Pulmonary artery endothelial cell (primary cell): ENCODE measurements at regions not wholly inside any gene's neighbourhood (a gene's known extent, or its start where the extent isn't known, plus 50 kb on each side); places are given as distances from the start of the nearest gene placed in this dataset.
"Not testable (repeated sequence)": the region's sequence is repeated elsewhere in the genome, so short reads cannot be mapped to it uniquely, and the experiment has no call there.

Experiments used
- DNase-seq: peaks from one replicate; pipeline ENCODE4 v3.0.0-alpha.2; 2011; ENCODE audit warnings: low read depth, low spot score

DNA sequence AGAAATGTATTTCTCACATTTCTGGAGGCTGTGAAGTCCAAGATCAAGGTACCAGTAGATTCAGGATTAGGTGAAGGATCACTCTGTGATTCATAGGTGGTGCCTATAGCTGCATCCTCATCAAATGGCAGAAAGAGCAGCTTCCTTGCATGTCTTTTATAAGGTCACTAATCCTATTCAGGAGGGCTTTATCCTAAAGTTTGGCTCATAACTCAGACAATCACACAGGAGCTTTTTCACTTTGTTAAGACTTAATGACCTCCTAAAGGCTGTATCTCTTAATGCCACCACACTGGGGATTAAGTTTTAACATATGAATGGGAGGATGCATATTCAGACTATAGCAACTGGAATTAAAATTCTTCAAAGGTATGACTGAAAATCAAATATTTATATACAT is 861.1 kb downstream of the DACH1 start:
- DNase-seq, result no peak

DNA sequence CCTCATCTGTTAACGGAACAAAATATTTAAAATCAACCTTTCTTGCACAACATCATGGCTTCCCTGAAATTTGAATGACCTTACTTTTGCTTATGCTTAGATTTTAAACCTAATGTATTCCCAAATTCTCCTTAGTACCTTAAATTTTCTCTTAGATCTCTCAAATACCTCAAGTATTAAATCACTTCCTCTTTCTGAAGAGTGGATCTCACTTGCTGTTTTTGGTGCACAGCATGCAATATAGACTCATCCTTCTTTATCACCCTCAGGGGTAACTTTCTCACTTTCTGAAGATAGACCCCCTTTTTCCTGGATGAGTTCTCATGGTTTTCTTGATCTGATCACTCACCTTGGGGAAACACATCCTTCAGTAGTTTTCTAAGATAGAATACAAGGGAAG is 871.7 kb downstream of the DACH1 start:
- no peak for DNase-seq

DNA sequence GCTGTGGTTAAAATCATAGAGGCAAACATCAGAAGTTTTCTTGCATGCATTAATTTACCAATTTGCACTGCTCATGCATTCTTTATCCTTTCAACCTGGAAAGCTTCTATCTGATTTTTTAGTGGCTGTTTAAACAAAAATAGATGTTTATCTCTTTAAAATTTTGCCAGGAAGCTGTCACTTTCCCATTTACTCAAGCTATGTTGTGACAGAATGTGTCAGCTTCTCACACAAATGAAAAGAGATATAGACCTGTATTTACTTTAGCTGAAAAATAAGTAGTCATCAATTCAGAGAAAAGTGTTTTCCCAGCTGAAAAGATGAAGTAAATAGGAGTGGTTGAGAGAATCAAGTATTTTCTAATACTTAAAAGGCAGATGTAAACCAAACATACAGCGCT is 872.8 kb downstream of the DACH1 start:
- DNase-seq, result no peak

DNA sequence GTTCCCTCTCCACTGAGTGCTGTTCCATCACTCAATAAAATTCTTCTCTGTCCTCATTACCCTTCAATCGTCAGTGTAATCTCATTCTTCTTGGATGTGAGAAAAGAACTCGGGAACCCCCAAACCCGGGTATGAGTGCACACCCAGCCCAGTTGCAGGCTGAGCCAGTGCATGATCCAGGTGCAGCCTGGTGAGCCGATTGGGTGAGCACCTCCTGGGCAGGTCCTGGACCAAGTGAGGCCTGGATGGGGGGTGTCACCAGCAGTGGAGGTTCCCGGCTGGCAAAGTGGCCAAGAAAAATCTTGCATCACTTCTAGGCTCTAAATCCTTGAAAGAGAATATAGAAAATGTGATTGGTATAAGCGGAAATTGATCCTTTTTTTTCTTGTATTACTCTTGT is 878.8 kb upstream of the KLHL1 start:
- no peak for DNase-seq

DNA sequence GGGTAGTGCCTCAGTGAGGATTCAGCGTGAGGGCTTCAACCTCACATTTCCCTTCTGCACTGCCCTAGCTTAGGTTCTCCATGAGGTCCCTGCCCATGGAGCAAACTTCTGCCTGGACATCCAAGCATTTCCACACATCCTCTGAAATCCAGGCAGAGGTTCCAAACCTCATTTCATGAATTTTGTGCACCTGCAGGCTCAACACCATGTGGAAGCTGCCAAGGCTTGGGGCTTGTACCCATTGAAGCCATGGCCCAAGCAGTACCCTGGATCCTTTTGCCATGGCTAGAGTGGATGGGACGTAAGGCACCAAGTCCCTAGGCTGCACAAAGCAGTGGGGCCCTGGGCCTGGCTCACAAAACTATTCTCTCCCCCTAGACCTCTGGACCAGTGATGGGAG is 877.1 kb upstream of the KLHL1 start:
- no peak for DNase-seq

DNA sequence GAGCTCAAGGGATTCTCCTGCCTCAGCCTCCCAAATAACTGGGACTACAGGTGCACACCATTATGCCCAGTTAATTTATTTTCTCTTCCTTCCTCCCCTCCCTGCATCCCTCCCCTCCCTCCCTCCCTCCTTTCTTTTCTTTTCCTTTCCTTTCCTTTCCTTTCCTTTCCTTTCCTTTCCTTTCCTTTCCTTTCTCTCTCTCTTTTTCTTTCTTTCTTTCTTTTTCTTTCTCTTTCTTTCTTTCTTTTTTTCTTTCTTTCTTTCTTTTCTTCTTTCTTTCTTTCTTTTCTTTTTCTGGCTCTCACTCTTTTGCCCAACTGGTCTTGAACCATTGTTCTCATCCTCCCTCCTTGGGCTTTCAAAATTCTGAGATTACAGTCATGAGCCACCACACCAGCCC is 873.0 kb upstream of the KLHL1 start:
- DNase-seq, result not testable (repeated sequence)

DNA sequence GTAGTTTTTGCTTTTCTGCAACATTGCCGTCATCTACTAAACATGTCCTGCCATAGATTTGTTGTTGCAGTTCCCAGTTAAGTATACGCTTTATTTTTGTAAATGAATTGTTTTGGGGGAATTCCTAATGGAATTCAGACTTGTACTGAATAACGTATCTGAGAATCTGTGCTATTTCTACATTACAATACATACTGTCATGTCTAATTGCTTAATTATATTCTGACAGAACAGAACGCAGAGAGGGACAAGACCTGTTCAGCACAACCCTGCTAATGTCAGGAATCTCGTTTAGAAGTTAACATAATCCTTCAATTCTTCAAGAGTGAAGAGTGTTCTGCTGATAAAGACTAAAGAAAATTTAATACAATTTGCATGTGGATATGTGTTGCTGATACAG is 861.1 kb upstream of the KLHL1 start:
- no peak for DNase-seq

DNA sequence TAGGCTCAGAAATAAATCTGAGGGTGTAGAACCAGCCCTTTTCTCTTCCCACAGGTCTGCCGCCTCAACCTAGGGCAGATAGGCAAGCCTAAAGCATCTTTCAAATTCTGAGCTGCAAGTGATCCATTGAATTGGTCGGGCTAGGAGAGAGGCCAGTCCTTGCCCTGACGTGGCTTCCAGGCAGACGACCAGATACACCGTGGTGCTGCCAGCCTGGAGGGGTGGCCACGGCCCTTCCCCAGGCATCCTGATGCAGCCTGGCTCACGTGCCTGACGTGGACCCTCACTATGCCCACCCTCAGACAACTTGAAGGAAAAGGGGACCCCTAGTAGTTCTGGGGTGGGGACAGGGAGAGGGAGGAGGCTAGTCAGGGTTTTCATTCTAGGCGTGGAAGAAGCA is 859.3 kb upstream of the KLHL1 start:
- DNase-seq, result no peak

DNA sequence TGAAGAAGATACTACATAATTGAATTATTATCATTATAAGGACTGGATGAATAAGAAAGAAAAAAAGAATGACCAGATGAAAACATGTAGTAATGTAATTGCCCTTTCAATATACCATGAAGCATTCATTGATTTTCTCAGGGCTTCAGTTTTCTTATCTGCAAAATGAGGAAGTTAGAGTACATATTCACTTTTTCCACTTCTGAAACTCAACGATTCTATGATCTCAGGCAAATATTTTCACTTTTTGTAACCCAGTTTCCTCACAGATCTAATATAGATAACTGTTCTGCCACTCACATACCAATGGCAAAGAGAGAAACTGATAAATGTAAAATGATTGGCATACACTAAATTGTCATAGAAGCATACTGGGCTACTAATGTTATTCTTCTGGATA is 856.6 kb upstream of the KLHL1 start:
- DNase-seq, result no peak

DNA sequence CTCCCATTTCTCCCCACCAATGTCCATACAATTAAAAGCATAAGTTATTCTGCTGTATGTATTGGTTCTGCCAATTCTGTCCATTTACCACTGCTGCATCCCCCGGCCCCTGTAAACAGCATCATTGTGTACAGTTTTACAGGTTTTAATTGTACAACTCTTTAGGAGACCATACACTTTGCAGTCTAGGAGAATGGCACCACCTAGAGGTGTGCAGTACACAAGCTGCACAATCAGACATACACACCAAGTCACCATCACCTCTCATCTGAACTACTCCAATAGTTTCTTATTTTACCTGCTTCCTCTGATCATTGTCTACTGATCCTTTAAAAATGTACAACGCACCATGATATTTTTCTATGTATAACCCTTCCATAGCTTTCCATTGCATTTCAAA is 855.9 kb upstream of the KLHL1 start:
- DNase-seq, result no peak

DNA sequence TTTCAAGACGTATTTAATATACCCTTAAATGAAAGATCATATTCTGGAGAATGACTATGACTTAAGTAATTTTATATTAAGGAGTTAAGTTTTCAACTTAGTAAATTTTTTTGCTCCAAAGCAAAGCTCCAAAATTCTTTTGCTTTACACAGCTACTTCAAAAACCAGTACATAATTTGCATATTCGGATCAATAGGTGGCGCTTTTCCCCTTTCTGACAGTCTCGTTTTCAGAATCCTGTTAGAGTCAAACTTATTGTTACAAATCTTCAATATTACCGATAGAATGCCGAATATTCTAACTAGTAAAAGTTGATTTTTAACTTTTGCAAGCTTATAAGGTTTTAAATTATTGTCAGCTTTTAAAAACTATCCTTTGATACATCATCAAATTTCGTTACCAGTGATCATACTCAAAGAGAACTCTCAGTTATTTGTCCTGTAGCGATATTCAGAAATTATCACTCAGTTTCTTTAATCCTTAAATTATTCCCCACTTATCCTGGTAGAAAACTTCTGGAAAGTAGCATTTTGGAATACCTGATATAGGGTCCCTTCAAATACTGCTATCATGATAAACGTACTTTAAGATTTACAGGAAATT is 852.7 kb upstream of the KLHL1 start:
- no peak for DNase-seq

DNA sequence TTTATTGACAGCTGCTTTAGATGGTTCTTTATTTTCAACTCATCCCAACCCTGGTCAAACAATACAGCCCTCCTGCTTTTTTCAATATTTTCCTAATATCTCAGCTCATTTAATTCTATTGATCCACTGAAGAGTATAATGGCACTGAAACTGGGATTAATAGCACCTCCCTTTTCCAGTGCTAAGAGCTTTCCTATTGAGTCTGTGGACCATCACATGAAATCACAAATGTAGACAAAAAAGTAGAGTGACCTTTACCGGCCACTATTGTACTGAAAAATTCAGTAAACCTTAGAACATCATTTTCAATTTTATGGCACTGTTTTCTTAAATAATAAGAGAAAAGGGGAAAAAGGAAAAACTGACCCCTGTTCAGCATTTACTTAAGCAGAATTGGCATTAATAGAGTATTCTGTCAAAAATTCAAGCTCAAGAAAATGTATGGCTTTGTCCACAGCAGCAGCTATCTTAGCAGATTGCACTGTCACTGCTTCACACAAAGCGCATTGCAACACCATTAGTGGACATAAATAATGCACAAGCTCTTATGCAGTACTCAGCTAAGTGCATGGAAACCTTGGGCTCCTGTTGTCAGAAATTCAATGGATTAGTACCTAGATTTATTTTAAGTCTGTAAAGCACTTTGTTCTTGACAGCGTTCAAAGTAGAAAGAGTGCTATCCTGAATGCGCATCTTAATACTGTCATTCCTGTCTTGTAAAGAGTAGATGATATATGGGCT is 851.0 kb upstream of the KLHL1 start:
- no peak for DNase-seq

DNA sequence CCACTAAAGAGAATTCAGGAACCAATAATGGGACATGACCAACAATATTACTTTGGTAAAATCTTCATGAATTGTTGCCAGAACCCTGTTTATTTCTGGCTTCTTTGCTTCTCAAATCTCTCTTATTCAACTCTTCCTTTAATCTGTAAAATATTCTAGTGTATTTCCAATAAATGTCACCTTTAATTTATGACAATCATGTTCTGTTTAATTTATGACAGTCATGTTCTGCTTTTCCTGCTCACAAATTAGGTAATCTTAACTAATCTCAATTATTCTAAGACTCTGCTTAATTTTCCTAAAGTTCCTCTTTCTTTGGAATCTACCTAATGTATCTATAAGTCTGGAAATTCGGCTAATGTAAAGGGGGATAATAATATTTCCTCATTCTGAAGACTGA is 847.6 kb upstream of the KLHL1 start:
- no peak for DNase-seq

DNA sequence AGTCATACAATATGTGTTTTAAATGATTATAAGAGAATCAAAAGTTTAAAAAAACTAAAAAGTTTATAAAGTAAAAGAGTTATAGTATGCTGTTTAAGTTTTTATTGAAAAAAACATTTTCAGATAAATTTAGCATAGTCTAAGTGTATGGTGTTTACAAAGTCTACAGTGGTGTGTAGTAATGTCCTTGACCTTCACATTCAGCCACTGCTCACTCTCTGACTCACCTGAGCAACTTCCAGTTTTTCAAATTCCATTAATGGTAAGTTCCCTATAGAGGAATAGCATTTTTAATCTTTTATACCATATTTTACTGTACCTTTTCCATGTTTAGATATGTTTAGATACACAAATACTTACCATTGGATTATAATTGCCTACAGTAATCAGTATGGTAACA is 842.4 kb upstream of the KLHL1 start:
- DNase-seq, result no peak

DNA sequence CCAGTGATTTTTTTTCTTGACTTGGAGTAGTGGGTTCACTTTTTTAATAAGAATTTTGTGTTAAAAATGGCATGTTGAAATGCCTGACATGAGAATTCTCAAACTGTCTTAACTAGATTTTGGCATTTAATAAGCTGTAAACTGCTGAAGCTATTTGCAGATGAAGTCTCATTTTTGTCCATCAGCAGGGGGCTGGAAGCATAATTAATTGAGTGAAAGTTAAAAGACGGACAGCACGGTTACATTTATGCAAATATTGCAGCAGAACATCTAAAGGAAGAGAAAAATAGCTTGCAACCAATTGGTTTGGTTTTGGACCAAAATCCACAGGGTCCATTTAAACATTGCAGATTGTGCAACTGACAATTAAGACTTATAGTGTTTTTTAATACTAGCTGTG is 837.3 kb upstream of the KLHL1 start:
- no peak for DNase-seq

DNA sequence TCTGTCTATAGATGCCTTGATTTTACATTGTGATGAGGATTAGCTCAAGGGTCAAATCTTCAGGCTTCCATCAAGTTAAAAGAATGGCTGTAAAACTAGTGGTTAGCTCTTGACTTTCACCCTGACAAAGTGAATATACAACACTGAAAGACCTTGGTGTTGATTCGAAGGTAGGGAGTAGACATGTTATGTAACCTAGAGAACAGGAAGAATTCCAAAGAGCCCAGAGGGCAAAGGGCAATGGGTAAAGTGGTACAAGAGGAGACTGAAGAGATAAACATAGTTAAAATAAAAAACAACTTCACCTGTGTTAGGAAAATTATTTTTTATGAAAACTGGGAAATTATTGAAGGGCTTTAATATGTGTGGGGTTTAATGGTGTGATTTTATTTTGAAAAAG is 833.2 kb upstream of the KLHL1 start:
- DNase-seq, result no peak

DNA sequence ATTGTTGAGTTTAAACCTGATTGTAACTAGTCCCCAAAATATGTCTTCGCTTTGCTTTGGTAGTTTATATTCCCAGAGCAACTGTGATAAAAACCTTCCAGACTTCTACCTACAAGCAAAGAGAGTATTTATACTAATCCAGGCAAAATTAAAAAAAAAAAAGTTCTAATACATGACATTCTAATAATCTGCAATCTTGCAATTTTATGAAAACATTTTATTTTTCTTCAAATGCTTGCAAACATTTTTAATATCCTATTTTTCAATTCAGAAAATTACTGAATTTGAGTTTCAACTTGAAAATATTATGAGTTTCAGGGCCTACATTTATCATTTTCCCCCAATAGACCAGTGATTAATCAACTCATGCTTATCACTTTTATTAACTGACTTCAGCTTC is 830.2 kb upstream of the KLHL1 start:
- DNase-seq, result no peak

DNA sequence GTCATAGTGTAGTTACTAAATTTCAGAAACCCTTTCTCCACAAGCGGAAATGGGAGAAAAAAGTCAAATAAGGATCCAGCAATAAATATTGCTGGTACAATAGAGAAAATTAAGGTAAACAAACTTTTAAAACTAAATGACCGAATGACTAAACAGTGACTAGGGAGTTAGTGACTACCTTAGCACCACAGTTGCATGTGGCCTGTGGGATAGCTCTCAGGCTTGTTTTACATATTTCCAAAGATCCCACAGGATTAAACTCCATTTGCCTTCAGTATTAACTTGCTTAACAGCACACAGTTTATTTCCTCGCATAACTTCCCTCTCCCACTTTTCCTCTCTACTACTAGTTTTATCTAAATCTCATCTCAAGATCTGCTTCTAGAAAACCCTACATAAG is 824.3 kb upstream of the KLHL1 start:
- no peak for DNase-seq

DNA sequence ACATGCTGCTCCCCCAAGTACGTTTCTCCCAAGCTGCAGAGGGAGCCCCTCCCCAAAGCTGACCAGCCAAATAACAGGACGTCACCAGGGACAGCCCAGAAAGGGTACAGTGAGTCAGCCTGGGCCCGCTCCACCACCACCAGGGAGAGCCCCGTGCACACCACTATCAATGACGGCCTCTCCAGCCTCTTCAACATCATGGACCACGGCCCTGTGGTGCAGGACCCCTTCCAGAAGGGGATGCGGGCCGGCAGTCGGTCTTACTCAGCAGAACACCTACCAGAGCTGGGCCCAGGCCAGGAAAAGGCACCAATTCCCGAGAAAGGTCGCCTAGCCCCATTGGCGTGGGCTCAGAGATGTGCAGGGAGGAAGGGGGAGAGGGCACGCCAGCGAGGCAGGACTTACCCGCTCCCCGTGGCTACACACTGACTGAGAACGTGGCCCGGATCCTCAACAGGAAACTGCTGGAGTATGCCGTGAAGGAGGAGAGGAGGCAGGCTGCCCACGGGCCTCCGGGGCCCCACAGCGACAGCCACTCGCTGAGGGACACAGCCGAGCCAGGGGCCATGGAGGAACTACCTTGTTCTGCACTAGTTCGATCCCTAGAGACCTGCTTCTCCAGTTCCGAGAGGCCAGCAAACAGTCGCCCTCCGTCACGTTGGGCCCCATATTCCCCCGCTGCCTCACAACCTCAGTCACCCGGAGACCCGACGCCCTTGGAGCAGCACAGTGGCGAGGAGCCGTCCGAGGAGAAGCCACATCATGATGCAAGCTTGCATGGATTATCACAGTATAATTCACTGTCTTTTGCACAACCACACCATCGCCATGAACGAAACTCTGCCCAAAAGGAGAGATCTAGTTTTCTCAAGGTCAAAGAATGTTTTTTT is 815.9 kb upstream of the KLHL1 start:
- DNase-seq, result no peak

DNA sequence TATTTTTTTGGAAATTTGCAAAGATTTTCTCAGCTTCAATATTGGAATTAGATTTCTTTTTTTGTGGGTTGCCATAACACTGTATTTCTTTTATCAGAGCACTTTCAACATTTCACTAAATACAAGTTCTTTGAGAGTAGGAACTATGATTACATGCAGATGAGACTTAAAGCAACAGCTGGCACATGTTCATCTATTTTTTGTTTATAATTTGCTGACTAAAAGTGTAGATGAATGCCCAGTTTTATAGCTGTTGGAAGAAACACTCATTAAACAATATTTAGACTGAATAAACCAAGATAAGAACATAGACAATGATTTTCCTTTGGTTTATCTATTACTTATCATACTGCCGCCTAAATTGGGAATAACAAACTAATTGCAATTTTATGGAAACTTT is 803.0 kb upstream of the KLHL1 start:
- no peak for DNase-seq

DNA sequence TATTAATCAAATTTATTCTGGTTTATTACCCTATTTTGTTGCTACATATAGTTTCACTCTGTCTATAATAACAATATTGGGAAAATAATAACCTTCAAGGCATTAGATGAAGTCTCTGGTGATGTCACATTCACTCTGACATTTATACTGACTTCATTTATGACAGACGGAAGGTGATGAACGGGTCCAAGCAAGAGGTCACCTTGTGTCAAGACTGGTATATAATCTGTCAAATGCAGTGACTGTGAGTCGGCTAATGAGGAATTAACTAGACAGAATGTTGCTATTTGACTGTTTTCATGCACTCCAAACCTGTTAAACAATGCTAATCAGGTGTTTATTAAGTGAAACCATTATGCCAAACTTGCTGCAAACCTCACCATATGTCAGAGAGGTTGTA is 800.5 kb upstream of the KLHL1 start:
- DNase-seq, result no peak

DNA sequence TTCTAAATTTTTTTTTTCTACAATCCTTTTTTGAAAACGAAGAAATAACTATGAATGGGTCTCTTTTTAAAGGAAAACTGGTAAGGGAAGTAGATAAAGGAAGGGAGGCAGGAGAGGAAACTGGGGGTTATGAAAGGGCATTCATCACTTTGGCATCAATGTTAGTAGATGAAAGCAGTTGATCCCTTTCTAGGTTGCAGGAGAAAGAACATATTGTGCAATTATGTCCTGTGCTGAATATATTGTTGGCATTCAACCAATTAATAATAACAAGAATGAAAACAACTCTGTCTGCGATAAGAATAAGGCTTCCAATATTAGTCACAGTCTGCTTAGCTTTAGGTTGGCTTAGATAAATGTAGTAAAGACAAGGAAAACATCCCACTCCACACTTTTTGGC is 796.8 kb upstream of the KLHL1 start:
- no peak for DNase-seq

DNA sequence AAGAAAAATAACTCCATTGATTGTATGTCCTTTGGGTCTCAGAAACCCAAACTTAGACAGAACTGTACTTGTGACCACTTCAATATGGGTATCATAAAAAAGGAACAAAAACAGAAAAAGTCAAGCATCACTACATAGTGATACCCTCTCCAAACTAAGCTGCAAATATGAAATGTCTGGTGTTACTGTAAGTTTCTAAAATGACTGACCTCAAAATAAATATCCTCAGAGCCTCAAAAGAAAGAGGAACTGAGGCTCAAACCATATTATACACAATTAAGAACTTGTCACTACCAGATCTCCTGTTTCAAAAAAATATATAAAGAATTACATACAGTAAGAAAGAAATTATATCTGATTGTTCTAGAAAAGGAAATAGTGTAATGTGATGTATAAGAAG is 787.9 kb upstream of the KLHL1 start:
- DNase-seq, result no peak
